Erythroblast (primary cell): ENCODE measurements at regions not wholly inside any gene's neighbourhood (a gene's known extent, or its start where the extent isn't known, plus 50 kb on each side); places are given as distances from the start of the nearest gene placed in this dataset.

Experiments
- GATA1 ChIP-seq: IDR thresholded peaks from 2 replicates; pipeline ENCODE4 v1.6.1; 2011; ENCODE audit warnings: low read depth, mild to moderate bottlenecking, control low read depth, low read length, moderate library complexity
- POLR2A ChIP-seq: IDR thresholded peaks from 2 replicates; pipeline ENCODE4 v1.6.1; 2011; ENCODE audit warnings: mild to moderate bottlenecking, low read length

DNA sequence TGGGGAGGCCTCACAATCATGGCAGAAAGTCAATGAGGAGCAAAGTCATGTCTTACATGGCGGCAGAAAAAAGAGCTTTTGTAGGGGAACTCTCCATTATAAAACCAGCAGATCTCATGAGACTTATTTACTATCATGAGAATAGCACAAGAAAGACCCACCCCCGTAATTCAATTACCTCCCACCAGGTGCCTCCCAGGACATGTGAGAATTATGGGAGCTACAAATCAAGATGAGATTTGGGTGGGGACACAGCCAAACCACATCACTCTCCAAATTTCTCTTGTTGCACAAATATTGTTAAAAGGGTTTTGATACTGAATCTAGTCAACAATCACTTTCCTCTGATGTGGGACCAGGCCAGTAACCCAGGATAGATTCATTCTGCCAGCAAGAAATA is 1176.1 kb downstream of the CDH9 start:
- TF ChIP-seq POLR2A (no peak), GATA1 (no peak)
